GM18867 (cell line): ENCODE measurements at regions not wholly inside any gene's neighbourhood (a gene's known extent, or its start where the extent isn't known, plus 50 kb on each side); places are given as distances from the start of the nearest gene placed in this dataset.

Experiments
- ATAC-seq: cut with Tn5 transposase; IDR thresholded peaks from one replicate; pipeline ENCODE4 v1.9.1; 2021; ENCODE audit warnings: mild to moderate bottlenecking, moderate library complexity; ENCODE audit not compliant: unreplicated experiment

DNA sequence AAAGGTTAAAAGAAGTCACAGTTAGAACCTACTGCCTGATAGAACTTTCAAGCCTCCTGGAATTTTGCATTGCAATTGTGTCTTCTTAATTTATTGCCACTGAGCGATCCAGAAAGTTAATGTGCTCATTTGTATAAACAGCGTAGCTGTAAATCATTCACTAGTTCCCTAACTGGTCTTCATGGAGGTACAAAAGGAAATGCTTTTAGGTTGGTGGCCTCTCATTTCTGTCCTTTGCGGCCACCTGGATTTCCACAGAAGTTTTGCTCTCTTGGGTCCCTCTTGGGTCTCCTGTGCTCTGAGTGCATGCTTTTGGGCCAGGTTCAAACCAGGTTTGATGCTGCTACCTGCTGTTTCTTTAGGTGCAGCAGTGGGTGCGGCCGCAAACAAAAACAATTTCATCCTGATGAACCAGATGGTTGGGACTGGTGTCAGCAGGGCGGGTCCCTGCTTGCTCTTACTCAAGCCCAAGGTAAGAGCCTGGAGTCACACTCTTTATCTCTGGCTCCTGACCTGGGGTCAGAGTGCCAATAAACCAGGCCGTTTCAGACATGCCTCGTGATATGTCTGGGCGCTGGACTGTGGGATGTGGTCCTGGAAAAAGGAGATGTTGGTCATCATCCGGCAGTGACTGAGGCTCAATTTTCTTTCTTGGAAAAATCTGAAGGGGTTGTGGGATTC, 270.1 kb downstream of the PTTG2 start:
- ATAC-seq = no peak

DNA sequence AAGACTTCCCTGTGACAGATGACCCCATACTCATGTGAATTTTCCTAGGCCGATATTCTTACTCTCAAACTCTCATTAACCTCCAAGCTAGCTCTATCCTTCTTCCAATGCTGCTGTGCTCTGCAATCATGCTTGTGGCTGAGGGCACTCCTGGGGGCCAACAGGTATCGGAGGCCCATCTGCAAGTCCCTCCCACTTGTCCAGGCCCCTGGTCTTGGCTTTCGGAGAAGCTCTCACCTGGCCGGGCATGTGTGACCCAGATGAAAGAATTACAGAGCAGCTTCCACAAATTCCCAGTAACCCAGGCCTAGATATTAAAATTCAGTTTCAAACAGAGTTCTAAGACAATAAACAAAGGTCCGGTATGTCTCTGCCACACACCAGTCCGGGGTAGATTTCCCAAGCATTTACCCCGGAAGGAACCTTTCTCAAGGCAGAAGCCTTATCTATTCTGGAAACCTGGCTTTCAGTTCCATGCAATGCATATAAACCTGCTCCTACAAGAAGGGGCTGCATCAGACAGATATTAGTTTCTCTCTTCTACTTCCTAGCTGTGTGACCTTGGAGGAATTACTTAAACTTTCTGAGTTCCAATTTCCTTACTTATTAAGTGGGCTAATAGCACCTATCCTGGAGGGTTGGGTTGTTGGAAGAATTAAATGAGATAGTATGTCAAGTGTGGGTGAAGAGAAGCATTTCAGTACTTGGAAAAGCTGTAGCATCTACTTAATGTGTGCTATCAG, 270.8 kb downstream of the PTTG2 start:
- ATAC-seq = no peak

GRCh38 chr4:38231626-38232025, 271.4 kb downstream of the PTTG2 start:
- ATAC-seq = no peak

- ATAC-seq = no peak
Observed at GRCh38 chr4:38232741-38233140, 272.5 kb downstream of the PTTG2 start.

DNA sequence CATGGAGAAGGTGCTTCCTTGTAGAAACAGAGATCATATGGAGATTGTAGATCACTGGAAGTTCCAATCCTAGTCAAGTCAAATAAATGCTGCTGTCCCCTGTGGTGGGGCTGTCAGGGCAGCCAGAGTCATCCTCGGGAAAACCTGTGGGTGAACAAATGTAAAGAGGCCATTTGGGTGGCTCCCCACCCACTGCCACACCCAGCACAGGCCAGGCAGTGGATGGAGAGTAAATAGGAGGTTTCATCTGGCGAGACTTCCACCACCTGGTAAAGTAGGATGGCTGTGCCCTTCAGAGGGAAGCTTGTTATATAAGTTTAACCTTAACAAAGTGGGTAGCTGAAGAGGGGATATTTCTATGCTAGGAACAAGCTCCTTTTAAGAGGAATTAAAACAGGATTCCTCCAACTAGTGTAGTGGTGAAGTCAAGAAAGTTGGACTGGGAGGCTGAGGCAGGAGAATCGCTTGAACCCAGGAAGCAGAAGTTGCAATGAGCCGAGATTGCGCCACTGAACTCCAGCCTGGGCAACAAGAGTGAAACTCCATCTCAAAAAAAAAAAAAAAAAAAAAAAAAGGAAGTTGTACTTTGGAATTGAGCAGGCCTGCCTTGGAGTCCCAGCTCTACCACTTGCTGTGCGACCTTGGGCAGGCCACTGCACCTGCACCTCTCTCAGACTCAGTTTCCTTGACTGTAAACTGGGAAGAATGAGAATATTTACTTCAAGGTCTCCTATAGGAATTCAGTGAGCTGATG, 273.7 kb downstream of the PTTG2 start:
- ATAC-seq = no peak

DNA sequence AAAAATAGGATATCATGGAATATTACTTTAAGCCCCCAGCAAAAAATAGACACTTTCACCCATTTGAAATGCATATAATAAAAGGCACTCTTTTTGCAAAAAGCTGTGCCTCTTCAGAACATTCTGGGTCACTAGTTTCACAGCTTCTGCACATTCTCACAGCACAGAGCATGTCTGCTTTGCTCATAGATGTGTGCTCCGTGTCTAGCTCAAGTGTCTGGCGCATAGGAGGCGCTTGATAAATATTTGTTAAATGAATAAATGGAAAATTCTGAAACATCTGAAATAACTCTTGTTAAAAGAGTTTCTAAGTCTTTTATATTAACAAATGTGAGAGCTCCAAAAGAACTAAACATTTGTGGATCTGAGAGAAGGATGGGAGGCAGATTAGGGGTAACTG, 275.2 kb downstream of the PTTG2 start:
- no peak for ATAC-seq

DNA sequence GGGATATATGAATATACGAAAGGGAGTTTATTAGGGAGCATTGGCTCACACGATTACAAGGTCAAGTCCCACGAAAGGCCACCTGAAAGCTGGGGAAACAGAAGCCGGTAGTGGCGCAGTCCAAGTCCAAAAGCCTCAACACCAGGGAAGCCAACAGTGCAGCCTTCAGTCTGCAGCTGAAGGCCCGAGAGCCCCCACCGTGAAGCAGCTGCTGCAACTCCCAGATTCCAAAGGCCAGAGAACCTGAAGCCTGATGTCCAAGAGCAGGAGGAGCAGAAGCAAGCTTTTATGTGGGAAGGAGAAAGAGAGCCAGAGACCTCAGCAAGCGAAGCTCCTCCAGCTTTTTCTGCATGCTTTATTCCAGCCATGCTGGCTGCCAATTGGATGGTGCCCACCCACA, 275.8 kb downstream of the PTTG2 start:
- ATAC-seq = no peak

DNA sequence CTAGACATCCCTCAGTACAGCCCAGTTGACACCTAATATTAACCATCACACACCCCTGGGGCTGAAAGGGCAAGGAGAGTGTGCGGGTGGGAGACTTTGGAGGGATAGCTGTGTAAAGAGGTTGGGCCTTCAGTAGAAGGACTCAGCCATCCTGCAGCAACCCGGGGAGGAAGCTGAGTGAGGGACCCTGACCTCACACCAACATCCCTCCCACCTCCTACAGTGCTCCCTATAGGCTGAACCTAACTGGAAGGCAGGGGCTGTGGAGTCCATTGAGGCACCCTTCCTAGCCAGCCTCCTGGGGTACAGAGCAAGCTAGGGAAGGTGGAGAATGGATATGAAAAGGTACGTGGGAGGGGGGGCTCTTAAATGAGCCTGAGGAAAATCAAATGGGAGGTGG, 276.3 kb downstream of the PTTG2 start:
- no peak for ATAC-seq

DNA sequence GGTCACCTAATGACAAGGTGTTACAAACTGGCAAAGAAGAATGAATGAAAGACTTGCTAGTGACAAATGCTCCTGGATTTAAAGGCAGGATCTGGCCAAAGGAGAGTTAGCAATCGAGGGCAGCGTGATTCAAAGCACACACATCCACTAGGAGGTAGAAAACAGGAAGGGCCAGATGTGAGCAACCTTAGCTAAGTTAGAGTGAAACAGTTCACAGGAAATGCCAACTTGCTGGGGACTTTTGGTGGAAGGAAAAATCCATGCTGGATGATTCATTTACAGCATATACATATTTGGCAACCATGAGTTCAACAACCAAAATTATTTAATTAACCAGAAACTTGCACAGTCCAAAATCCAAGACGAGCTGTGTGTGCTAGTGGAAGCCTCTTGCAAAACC, 276.9 kb downstream of the PTTG2 start:
- ATAC-seq = no peak

DNA sequence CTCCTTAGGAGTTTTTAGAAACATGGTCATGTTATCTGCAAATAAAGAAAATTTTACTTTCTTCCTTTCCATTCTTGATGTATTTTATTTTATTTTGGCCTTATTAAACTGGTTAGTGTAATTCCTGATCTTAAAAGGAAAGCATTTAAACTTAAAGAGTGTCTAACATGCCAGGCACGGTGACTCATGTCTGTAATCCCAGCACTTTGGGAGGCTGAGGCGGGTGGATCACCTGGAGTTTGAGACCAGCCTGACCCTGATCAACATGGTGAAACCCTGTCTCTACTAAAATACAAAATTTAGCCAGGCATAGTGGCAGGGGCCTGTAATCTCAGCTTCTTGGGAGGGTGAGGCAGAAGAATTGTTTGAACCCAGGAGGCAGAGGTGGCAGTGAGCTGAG, 281.3 kb downstream of the PTTG2 start:
- ATAC-seq = no peak

DNA sequence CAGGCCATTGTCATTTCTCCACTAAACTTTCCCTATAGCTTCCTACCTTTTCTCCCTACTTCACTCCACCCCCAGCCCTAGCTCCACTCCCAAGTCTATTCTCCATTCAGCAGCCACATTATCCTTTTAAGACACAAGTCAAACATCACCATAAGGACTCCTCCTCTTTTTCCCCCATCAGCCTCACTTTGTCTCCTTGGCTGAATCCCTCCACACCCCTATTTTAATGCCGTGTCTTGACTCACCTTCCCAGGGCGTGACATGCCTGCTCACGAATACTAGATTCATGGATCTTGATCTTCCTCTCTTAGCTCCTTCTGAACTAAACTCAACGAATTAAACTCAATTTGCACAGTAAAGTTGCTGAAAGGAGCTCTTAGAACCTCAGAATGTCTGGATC, 281.9 kb downstream of the PTTG2 start:
- ATAC-seq = no peak

DNA sequence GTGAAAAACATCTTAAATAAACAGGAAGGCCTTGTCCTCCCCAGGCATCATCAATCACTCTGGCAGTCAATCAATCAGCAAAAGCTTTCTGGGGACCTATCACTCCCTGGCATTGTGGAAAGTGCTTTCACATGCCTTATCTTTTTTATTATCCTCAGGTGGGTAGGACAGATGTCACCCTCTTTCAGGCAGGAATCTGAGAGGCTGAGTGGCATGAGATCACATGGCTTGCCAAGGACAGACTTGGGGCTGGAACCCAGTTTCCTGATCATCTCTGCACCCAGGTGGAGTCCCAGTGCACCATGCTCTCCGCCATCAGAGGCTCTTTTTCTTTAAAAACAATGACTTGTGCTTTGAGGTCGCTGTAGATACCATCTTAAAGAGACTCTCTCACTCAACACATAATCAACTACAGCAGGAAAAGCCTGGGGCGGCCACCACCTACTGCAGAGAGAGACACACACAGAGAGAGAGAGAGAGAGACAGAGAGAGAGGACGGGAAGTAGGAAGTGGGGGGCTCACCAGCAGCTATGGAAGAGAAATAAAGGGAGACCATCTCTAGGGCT, 282.7 kb downstream of the PTTG2 start:
- no peak for ATAC-seq

GRCh38 chr4:38243388-38244053, 283.3 kb downstream of the PTTG2 start:
- ATAC-seq = no peak

DNA sequence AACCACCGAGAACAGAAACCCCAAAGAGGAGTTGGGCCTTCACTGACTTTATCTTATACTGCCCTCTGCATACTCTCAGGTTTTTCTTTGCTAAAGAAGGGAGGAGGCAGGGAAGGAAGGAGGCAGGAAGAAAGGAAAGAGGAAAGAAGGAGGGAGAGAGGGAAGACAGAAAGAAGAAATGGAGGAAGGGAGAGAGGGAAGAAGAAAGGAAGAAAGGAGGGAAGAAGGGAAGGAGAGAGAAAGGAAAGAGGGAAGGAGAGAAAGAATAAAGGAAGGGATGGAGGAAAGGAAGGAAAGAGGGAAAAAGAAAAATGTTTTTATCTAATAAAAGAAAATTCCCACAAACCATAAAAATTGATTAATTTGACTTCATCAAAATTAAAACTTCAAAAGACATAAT, 294.6 kb downstream of the PTTG2 start:
- no peak for ATAC-seq

GRCh38 chr4:38255572-38255971, 295.4 kb downstream of the PTTG2 start:
- ATAC-seq = no peak

DNA sequence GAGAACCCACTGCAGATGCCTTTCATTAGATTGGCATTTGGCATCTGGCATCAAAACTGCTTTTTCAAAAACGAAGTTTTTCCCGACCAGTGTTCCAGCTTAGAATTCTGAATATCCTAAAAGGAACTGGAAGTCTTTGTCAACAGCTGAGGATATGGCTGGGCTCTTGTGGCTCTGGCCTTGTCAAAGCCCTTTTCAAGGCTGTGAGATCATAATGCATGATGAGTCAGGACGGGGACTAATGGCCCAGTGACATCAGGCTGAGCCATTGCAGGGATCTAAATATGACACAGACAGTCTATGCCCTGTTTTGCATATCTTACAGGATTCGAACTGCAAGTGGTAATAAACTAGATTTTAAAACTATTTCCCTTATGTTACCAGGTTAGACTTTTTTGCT, 306.4 kb downstream of the PTTG2 start:
- ATAC-seq = no peak

- ATAC-seq = no peak
Observed at GRCh38 chr4:38268108-38268820, 308.1 kb downstream of the PTTG2 start.

DNA sequence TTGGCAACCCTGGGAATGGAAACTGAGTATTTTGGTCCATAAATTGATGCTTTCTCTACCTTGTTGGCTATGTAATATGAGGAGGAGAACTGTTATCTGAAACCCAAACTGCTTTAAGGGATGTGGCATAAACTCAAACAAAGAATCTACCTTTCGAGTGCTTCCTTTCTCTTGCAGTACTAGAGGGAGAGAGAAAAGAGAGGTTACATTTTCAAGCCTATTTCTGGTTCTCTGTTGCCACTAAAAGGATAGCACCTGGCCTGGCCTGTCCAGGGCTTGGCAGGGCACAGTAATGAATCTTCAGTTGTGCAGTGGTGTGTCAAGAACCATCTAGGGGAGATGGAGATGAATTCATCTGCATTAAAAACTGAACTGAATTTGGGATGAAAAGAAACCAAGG, 308.6 kb downstream of the PTTG2 start:
- ATAC-seq = no peak

- ATAC-seq = no peak
Observed at GRCh38 chr4:38273407-38273806, 313.2 kb downstream of the PTTG2 start.

- no peak for ATAC-seq
Observed at GRCh38 chr4:38275331-38276100, 315.3 kb downstream of the PTTG2 start.
